HPDE6-E6E7 (cell line): ENCODE measurements at regions not wholly inside any gene's neighbourhood (a gene's known extent, or its start where the extent isn't known, plus 50 kb on each side); places are given as distances from the start of the nearest gene placed in this dataset.
"Not testable (repeated sequence)": the region's sequence is repeated elsewhere in the genome, so short reads cannot be mapped to it uniquely, and the experiment has no call there.

Source experiments
- DNase-seq: peaks from one replicate; pipeline ENCODE4 v3.0.0; 2011; ENCODE audit warnings: missing footprints; ENCODE audit errors: extremely low spot score

DNA sequence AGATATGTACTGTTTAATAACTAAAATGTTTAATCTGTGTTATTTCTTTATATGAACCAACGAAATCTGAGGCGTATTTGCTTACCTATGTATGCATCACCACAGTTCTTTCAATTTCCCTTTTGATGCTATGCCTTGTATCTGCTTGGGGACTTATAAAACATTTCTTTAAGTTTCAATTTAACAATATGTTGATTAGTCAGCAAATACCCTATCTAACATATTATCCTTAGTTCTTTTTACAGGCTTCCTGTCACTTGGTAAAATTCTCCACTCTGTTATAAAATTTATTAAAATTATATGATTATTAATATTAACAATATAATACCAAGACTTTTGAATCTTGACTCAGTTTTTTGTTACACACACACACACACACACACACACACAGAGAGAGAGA, 174.3 kb downstream of the CPS1 start:
- DNase-seq, result no peak

DNA sequence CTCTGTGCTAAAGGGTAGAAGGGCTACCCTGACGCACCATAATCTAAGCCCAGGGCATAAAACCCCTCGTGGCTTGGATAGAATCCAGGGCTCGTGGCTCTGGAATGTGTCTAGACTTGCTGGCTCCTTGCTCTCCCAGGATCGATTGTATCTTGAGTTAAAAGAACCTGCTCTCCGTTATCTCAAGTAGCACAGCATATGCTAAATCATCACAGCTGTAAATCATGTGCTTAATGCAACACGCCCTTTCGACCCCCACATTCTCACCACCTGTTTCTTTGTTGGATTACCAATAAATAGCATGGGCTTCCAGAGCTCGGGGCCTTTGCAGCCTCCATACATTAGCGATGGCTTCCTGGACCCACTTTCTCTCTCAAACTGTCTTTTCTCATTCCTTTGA, 190.4 kb downstream of the CPS1 start:
- not testable (repeated sequence) for DNase-seq

DNA sequence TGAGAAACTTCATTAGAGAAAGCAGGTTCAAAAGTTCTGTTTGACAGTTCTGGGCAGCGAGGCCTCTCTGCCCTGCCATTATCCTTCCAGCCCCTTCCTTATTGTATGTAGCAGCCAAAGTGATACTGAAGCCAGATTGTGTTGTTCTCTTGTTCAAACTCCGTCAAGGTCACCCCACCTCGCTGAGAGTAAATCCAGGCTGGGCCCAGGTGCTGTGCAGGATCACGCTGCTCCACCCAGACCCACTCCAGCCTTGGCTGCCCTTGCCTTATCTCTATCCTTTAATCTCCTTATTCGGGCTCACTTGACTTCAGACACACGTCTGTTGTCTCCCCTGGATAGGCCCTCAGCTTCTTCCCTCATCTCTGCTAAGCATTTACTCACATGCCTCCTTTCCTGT, 196.1 kb downstream of the CPS1 start:
- DNase-seq, result no peak

DNA sequence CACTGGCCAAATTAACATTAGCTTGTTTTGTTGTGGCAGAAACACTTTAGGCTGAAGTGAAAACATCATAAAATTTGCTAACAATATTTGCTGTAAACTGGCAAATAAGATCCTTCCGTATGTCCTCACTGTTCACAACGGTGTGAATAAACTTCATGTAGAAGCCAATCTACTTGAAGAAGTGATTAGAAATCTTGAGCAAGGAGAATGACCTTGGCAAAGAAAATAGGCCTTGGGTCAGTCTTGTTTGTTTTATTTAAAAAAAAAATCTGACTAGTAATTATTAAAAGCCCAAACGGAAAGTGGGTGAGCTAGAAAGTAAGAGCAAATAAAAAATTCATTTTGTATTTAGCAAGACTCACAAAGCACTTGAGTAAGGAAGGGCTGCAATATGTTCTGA, 197.0 kb downstream of the CPS1 start:
- no peak for DNase-seq

DNA sequence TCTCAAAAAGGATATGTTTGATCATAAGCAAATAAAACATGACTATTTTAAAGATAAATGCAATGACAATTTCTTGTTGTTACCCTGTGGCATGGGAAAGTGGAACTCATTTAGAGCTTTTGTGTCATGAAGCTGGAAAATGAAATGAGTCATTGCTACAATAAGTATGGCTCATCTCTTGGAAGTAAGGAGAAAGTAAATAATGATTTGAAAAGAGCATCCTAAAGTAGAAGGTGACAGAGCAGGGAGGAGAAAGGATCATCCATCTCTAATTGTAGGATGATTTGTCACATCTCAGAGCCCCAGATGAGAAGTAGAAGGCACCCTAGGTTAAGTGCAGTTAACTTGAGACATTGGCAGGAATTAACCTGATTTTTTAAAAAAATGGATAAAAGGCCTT, 200.5 kb downstream of the CPS1 start:
- no peak for DNase-seq

DNA sequence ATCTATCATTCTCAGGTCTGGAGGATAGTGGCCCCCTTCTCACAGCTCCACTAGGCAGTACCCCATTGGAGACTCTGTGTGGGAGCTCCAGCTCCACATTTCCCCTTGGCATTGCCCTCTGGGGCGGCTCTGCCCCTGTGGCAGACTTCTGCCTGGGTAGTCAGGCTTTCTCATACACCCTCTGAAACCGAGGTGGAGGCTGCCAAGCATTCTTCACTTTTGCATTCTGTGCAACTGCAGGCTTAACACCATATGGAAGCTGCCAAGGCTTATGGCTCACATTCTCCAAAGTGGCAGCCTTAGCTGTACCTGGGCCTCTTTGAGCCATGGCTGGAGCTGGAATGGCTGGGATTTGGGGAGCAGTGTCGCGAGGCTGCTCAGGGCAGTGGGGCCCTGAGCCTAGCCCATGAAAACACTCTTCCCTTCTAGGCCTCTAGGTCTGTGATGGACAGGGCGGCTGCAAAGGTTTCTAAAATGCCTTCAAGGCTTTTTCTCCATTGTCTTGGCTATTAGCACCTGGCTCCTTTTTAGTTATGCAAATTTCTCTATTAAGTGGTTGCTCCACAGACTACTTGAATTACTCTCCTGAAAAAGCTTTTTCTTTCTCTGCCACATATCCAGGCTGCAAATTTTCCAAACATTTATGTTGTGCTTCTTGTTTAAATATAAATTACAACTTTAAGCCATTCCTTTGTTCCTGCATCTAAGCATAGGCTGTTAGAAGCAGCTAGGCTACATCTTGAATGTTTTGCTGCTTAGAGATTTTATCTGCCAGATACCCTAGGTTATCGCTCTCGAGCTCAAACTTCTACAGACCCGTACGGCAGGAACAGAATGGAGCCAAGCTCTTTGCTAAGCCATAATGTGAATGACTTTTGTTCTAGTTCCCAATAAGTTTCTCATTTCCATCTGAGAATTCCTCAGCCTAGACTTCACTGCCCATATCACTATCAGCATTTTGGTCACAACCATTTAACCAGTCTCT, 206.5 kb downstream of the CPS1 start:
- no peak for DNase-seq

DNA sequence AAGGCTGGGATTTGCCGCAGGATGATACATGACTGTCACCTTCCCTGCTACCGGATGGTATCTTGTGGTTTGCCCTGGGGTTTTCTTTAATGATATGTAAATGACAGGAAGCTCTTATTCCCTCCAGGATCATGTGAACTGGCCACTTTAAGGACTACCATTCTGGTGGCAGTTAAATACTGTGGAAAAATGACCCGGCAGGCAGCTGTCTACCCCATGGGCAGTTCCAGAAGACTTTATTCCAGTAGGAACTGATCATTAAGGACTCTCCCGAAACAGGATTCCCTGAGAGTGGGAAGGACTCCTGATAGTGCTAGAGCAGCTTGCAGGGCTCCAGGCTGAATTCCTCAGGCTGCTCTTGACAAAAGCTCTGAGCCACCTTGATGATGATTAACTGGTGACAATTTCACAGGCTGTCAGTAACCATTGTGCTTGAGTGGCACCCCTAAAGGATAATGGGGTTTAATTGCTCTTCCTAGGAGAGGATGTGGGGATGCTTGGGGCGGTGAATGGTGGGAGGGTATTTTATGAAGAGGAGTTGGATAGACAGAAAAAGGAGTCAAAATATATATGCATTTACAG, 212.0 kb downstream of the CPS1 start:
- no peak for DNase-seq

DNA sequence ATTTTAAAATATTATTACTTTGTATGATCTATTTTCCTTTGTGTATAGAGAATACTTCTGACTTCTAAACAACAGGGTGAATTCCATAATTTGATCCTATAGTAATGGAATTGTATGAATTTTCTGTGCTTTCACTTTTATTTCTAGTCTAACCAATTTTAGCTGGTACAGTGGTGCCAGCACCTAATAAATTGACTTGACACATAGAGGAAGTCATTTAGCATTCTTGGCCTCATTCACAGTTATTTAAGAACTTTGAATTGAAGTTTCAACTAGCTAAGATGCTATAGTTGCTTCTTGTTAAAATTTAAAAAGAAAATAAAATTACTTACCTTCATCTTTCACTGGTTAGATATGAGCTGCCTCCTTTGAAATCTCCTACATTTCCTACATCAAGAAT, 220.4 kb downstream of the CPS1 start:
- DNase-seq, result no peak

DNA sequence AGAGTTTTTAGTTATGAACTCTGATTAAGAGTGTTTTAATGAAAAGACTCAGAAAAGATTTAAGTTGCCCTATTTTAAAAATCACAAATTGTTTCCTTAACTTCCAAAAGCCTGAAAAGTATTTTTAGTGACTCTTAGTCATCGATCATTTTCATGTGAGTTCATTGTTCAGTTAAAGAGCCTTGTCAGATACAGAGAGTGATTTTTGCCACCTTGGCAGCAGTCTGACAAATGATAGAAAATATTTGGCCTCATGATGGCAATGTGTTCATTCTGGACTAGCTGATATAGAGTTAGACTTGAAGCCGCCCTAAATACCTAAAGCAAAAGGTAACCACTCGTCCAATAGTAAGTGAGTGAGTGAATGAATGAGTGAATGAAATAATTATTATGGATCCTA, 225.8 kb downstream of the CPS1 start:
- no peak for DNase-seq

DNA sequence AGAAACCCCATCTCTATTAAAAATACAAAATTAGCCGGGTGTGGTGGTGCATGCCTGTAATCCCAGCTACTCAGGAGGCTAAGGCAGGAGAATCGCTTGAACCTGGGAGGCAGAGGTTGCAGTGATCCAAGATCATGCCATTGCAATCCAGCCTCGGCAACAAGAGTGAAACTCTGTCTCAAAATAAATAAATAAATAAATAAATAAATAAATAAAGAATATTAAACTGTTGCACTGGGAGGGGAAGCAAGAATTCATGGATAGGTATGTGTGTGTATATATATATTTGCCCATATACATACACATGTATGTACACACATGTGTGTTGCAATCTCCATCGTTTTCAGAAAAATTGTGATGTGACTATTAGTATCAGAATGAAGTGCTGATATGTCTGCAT, 231.4 kb downstream of the CPS1 start:
- not testable (repeated sequence) for DNase-seq

DNA sequence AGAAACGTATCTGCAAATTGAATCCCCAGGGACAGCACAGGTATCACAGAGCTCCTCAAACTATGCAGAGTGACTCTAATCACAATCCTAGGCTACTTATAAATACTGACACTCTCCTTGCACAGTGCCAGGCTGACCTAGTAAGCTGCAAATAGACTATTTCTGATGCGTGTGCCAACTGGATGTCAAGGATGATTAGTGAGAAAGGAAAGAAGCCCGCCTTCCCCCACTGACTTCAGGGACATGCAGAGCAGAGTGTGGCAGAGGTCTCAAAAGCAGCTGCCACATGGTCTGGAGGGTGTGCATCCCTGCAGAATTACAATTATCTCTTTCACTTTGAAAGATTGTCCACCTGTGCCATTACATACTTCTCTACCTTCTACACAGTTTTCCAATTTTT, 235.6 kb downstream of the CPS1 start:
- no peak for DNase-seq

DNA sequence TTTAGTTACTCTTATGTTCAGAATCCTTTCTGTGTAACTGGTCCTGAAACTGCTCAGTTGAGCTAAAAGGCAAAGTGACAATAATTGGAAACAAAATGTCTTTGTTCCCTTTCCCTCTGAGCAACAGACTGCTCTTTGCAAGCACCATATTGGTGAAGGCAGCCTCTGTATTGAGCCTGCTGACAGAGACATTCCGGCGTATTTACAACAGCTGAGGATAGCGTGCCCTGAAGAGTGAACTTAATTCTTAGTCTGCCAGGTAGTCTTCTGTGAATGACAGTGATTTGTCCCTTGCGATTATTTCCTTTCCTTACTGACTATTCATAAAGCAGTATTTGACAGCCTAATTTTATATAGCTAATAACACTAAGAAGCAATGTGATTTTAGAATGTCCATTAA, 239.1 kb downstream of the CPS1 start:
- DNase-seq, result no peak

DNA sequence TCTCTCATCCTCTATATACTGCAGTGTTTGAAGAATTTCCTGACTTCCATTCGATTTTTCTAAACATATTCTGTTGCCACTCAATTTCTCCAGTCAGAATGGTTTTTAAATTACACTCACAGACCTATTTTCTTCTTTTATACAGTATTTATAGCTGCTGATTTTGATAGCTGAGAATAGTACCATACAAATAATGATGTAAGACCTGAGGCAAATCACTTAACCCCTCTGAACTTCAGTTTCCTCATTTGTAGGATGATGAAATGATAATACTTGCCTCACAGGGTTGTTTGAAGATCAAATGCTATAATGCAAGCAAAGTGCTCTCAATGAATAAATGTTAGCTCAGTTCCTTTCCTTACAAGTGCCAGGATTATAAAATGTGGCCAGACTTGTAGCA, 241.8 kb downstream of the CPS1 start:
- no peak for DNase-seq

DNA sequence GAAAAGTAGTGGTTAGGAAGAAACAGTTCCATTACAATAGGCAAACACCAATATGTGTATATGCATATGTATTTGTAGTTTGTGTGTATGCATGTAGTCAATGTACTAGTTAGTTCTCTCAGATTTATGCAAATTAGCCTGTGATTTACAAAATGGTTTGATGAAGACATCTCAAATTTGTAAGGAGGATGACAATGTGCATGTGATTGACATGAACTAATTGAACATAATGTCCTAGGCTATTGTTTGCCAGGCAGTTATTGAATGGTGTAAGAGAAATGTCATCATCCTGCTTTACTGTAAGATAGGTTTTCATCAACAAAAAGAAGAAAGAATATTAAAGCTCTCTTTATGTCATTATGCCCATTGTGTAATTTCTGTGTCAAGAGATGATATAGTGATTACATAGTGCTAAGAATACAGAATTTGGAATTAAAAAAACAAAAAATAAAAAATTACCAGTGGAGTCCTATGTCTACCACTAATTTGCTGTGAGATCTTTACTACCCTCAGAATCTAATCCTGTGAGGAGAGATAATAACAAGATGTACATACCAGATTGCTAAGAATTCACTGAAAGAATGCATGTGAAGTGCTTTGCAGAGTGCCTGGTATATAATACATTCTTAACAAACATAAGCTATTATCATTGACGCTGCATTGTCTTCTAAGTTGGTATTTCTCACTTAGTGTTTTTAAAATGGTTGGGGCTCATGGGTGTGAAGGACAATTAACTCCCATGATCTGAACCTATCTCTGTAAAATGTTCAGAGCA, 258.0 kb downstream of the CPS1 start:
- DNase-seq, result no peak

DNA sequence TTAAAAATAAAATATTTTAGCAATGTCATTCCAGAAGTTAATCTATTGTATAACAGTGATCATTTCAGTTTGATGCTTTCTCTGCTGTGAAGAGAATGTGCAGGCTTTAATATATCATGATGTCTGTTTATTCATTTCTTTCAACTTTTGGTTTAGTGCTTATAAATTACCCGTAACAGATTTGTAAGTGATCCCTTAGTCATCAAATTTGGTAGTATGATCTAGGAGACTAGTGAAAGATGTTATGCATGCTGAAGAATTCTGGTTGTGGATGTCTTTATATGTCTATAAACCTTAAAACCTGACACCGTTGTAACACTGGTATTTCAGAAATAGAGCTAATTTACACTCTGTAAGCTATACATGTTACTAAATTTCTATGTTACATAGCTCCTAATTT, 260.4 kb downstream of the CPS1 start:
- no peak for DNase-seq

DNA sequence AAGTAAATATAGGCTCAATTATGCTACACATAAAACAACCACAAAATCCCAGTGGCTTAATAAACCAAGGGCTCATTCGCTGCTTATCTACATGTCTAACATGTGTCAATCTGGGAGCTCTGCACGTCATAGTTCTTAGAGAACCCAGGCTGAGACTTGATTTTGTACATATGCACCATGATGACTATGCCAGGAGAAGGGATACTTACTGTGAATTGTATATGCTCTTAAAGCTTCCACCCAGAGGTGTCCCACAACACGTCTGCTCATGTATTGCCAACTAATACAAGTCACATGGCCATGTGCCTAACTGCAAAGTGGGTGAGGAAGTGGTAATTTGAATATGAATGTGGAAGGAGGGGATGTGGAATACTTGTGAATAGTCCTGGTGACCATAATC, 262.1 kb downstream of the CPS1 start:
- DNase-seq, result no peak

DNA sequence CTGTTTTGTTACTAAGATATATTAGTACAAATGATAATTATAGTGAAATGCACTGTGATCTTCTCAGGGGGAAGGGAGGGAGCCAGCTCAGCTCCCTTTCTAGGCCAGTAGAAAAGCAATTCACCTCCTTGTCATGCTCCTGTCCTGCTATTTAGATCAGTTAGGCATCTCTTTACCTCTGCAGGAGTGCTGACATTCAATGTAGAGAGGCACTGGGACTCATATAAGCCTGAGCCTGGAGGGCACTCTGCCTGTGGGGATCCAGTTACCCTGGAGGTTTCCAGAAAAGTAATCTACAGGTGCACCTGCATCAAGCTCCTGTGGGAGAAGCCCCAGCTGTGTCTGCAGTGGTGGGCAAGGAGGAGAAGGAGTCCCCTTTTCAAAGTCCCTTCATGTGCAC, 277.0 kb downstream of the CPS1 start:
- DNase-seq, result no peak

DNA sequence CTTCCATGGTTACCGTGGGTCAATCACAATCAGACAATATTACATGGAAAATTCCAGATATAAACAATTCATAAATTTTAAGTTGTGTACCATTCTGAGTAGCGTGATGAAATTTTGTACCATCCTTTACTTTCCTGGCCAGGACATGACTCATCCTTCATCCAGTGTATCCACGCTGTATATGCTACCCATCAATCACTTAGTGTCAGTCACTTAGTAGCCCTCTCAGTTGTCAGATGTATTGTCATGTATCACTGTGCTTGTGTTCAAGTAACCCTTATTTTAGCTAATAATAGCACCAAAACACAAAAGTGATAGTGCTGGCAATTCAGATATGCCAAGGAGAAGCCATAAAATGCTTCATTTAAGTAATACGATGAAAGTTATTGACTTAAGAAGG, 282.6 kb downstream of the CPS1 start:
- DNase-seq, result no peak

DNA sequence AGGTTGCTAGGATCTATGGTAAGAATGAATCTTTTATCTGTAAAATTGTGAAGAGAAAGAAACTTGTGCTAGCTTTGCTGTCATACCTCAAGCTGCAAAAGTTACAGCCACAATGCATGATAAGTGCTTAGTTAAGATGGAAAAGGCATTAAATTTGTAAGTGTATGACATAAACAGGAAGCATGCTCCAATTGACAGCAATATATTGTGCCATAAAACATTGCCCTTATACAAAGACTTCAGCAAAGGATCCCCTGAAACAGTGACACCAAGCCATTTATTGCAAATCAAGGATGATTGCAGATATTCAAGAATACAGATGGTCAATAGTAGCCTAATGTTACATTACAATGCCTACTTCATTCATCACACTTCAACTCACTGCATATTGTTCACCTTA, 283.1 kb downstream of the CPS1 start:
- no peak for DNase-seq

DNA sequence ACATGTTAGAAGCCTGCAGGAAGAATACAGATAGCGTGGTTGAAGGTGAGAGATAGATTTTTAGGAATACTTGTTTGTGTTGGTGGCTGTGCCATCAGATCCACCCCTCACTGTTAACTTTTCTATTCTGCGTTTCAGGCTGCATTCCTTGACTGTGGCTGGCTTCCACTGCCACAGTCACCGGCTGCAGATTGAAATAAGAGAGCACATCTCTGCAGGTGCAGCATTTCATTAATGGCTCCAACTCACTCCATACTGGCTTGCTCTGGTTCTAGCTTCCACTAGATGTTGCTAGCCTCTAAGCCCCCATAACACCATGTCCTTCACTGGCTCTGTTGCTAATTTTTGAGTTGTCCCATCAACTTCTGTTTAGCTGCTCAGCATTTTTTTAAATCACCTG, 286.5 kb downstream of the CPS1 start:
- no peak for DNase-seq

DNA sequence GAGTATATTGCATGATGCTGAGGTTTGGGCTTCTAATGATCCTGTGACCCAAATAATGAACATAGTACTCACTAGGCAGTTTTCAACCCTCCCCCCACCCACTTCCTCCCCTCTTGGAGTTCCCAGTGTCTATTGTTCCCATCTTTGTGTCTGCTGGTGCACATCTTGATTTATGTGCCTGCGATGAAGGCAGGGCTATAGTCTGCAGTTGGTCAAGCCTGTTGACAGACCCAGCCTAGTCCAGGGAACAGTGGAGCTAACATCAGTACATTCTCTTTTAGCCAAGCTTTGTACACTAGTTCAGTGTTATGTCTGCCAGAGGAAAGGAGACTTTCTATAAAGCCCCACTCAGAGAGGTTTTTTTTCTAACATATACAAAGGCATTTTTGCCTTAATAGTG, 287.6 kb downstream of the CPS1 start:
- DNase-seq, result no peak

DNA sequence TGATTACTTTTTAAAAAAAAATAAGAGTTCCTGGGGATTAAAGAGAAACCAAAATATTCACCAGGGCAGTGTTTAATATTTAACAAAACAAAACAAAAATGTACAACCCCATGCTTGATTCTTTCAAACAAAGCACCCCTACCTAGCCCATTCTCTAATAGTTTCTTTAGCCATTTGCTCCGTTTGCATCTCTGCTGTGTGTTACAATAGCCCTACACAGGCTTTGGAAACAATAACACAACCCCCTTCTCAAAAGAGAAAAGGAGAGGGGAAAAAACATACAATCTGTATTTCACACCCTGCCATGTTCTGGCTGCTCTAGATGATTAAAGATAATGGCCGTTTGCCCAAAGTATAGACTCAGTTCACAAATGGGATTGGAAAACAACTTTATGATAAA, 302.9 kb downstream of the CPS1 start:
- no peak for DNase-seq

DNA sequence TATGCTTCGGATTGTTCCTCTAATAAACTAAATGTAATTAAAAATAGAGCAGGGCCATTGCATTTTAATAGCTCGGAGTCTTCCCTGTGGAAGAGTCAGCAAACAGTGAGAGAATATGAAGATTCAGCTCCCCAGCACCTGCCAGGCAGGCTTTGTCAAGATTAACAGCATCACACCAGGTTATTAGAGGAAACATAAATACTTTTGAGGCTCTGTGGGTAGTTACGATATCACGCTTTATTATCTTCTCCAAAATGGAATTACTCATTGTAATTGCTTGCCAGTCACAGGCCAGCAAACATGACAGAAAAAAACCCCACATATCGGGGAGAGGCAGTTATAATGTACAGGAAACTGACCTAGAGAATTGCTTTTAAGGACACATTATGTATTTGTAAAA, 303.9 kb downstream of the CPS1 start:
- DNase-seq, result no peak
